ENCODE measurements at regions not wholly inside any gene's neighbourhood (a gene's known extent, or its start where the extent isn't known, plus 50 kb on each side); places are given as distances from the start of the nearest gene placed in this dataset.

GRCh38 chr16:51579652-51580360 lies 428.7 kb upstream of the SALL1 start:
- no peak for DNase-seq (ENCODE audit: low read depth, low spot score)
- no peak overlapping the region for H3K27ac ChIP-seq

- no peak overlapping the region for H3K27ac ChIP-seq
- DNase-seq (ENCODE audit: low read depth, low spot score), result peak; percentile 60
Observed at GRCh38 chr16:51577621-51578303, 426.7 kb upstream of the SALL1 start.

GRCh38 chr16:51576498-51577195 lies 425.6 kb upstream of the SALL1 start:
- H3K27ac ChIP-seq, result no peak overlapping the region
- no peak for DNase-seq (ENCODE audit: low read depth, low spot score)

- no peak for DNase-seq (ENCODE audit: low read depth, low spot score)
- H3K27ac ChIP-seq, result no peak overlapping the region
Observed at GRCh38 chr16:51573191-51573590, 422.1 kb upstream of the SALL1 start.

GRCh38 chr16:51569203-51569931 lies 418.3 kb upstream of the SALL1 start:
- peak; percentile 72 for DNase-seq (ENCODE audit: low read depth, low spot score)
- H3K27ac ChIP-seq, result peak overlapping the region; percentile 33

GRCh38 chr16:51567911-51568310 lies 416.8 kb upstream of the SALL1 start:
- H3K27ac ChIP-seq, result no peak overlapping the region
- DNase-seq (ENCODE audit: low read depth, low spot score), result no peak

- no peak overlapping the region for H3K27ac ChIP-seq
- no peak for DNase-seq (ENCODE audit: low read depth, low spot score)
Observed at GRCh38 chr16:51565184-51565583, 414.1 kb upstream of the SALL1 start.

- no peak for DNase-seq (ENCODE audit: low read depth, low spot score)
- H3K27ac ChIP-seq, result no peak overlapping the region
Observed at GRCh38 chr16:51562891-51563290, 411.8 kb upstream of the SALL1 start.

- H3K27ac ChIP-seq, result no peak overlapping the region
- DNase-seq (ENCODE audit: low read depth, low spot score), result no peak
Observed at GRCh38 chr16:51559901-51560300, 408.8 kb upstream of the SALL1 start.

GRCh38 chr16:51557670-51558069 lies 406.6 kb upstream of the SALL1 start:
- no peak for DNase-seq (ENCODE audit: low read depth, low spot score)
- no peak overlapping the region for H3K27ac ChIP-seq

- DNase-seq (ENCODE audit: low read depth, low spot score), result peak; percentile 66
- no peak overlapping the region for H3K27ac ChIP-seq
Observed at GRCh38 chr16:51556694-51557340, 405.7 kb upstream of the SALL1 start.

- H3K27ac ChIP-seq, result peak overlapping the region; percentile 48
- peak; percentile 55 for DNase-seq (ENCODE audit: low read depth, low spot score)
Observed at GRCh38 chr16:51553910-51554309, 402.8 kb upstream of the SALL1 start.

- peak; percentile 99 for DNase-seq (ENCODE audit: low read depth, low spot score)
Observed at GRCh38 chr16:51553314-51553713, 402.2 kb upstream of the SALL1 start.

GRCh38 chr16:51550800-51551347 lies 399.8 kb upstream of the SALL1 start:
- no peak overlapping the region for H3K27ac ChIP-seq

More at GRCh38 chr16:51553314-51553713, 402.2 kb upstream of the SALL1 start:
- H3K27ac ChIP-seq, result peak overlapping the region; percentile 48

GRCh38 chr16:51549836-51550235 lies 398.8 kb upstream of the SALL1 start:
- DNase-seq (ENCODE audit: low read depth, low spot score), result no peak

More at GRCh38 chr16:51550800-51551347, 399.8 kb upstream of the SALL1 start:
- DNase-seq (ENCODE audit: low read depth, low spot score), result no peak

GRCh38 chr16:51545951-51546350 lies 394.9 kb upstream of the SALL1 start:
- no peak for DNase-seq (ENCODE audit: low read depth, low spot score)
- H3K27ac ChIP-seq, result no peak overlapping the region

More at GRCh38 chr16:51549836-51550235, 398.8 kb upstream of the SALL1 start:
- H3K27ac ChIP-seq, result no peak overlapping the region

GRCh38 chr16:51544851-51545467 lies 393.9 kb upstream of the SALL1 start:
- no peak for DNase-seq (ENCODE audit: low read depth, low spot score)
- no peak overlapping the region for H3K27ac ChIP-seq

- DNase-seq (ENCODE audit: low read depth, low spot score), result no peak
Observed at GRCh38 chr16:51543971-51544370, 392.9 kb upstream of the SALL1 start.

More at GRCh38 chr16:51543971-51544370, 392.9 kb upstream of the SALL1 start:
- no peak overlapping the region for H3K27ac ChIP-seq

Data from epithelial cell of prostate (primary cell).